ENCODE measurements at regions not wholly inside any gene's neighbourhood (a gene's known extent, or its start where the extent isn't known, plus 50 kb on each side); places are given as distances from the start of the nearest gene placed in this dataset.
A peak's percentile ranks its signal among the peaks of the same experiment; 100 is the strongest.

GRCh38 chr11:119519796-119520195 is 96.8 kb upstream of the THY1 start:
- no peak for DNase-seq
- H3K27ac ChIP-seq, result no peak overlapping the region
- H3K9me3 ChIP-seq (replicated peaks), result no peaks in the 10 kb centered on the region
- H3K27me3 ChIP-seq, result no peaks in the 10 kb centered on the region
- no peaks in the 10 kb centered on the region for H3K4me1 ChIP-seq
- H3K36me3 ChIP-seq, result no peaks in the 10 kb centered on the region
- no peak overlapping the region for H3K4me3 ChIP-seq

GRCh38 chr11:119518746-119519730 is 96.1 kb upstream of the THY1 start:
- DNase-seq, result peak; percentile 47 to 69
- no peaks in the 10 kb centered on the region for H3K27me3 ChIP-seq
- no peaks in the 10 kb centered on the region for H3K36me3 ChIP-seq
- H3K4me3 ChIP-seq, result no peak overlapping the region
- no peaks in the 10 kb centered on the region for H3K9me3 ChIP-seq (replicated peaks)
- H3K27ac ChIP-seq, result no peak overlapping the region
- H3K4me1 ChIP-seq, result peaks cover 3% of the 10 kb centered on the region

GRCh38 chr11:119515771-119516400 is 92.9 kb upstream of the THY1 start:
- H3K27me3 ChIP-seq, result no peaks in the 10 kb centered on the region
- peaks cover 33% of the 10 kb centered on the region for H3K4me1 ChIP-seq
- no peak overlapping the region for H3K27ac ChIP-seq
- no peak overlapping the region for H3K4me3 ChIP-seq
- no peaks in the 10 kb centered on the region for H3K9me3 ChIP-seq (replicated peaks)
- DNase-seq, result no peak
- H3K36me3 ChIP-seq, result no peaks in the 10 kb centered on the region

- Histone ChIP-seq H3K27ac (no peak overlapping the region; the same call in 1 of the 2 replicates), H3K4me3 (no peak overlapping the region), H3K9me3 (replicated peaks) (no peaks in the 10 kb centered on the region), H3K4me1 (peaks cover 47% of the 10 kb centered on the region), H3K36me3 (no peaks in the 10 kb centered on the region), H3K27me3 (no peaks in the 10 kb centered on the region)
- DNase-seq, result peak; percentile 71 to 81
Measured at GRCh38 chr11:119513806-119514170, 90.8 kb upstream of the THY1 start.

GRCh38 chr11:119513131-119513805 is 90.3 kb upstream of the THY1 start:
- Histone ChIP-seq H3K27me3 (no peaks in the 10 kb centered on the region), H3K27ac (no peak overlapping the region; the same call in 1 of the 2 replicates), H3K36me3 (no peaks in the 10 kb centered on the region), H3K4me1 (peaks cover 47% of the 10 kb centered on the region), H3K4me3 (no peak overlapping the region), H3K9me3 (replicated peaks) (no peaks in the 10 kb centered on the region)
- DNase-seq, result peak in 1 of 2 experiments; percentile 17

- no peaks in the 10 kb centered on the region for H3K36me3 ChIP-seq
- H3K9me3 ChIP-seq (replicated peaks), result no peaks in the 10 kb centered on the region
- DNase-seq, result no peak
- H3K27ac ChIP-seq, result no peak overlapping the region
- H3K27me3 ChIP-seq, result no peaks in the 10 kb centered on the region
- no peak overlapping the region for H3K4me3 ChIP-seq
- peaks cover 47% of the 10 kb centered on the region for H3K4me1 ChIP-seq
Measured at GRCh38 chr11:119512369-119512768, 89.4 kb upstream of the THY1 start.

- H3K36me3 ChIP-seq, result no peaks in the 10 kb centered on the region
- H3K27ac ChIP-seq, result no peak overlapping the region
- H3K27me3 ChIP-seq, result no peaks in the 10 kb centered on the region
- peaks cover 47% of the 10 kb centered on the region for H3K4me1 ChIP-seq
- H3K4me3 ChIP-seq, result no peak overlapping the region
- no peak for DNase-seq
- H3K9me3 ChIP-seq (replicated peaks), result no peaks in the 10 kb centered on the region
Measured at GRCh38 chr11:119511614-119512306, 88.8 kb upstream of the THY1 start.

- Histone ChIP-seq H3K4me3 (no peak overlapping the region), H3K9me3 (replicated peaks) (no peaks in the 10 kb centered on the region), H3K27me3 (no peaks in the 10 kb centered on the region), H3K27ac (peak overlapping the region; percentile 97), H3K4me1 (peaks cover 56% of the 10 kb centered on the region), H3K36me3 (no peaks in the 10 kb centered on the region)
- DNase-seq, result peak; percentile 96 to 98
Measured at GRCh38 chr11:119509969-119510401, 87.0 kb upstream of the THY1 start.

GRCh38 chr11:119509282-119509841 is 86.4 kb upstream of the THY1 start:
- H3K27ac ChIP-seq, result peak overlapping the region; percentile 97
- no peak overlapping the region for H3K4me3 ChIP-seq
- H3K4me1 ChIP-seq, result peaks cover 58% of the 10 kb centered on the region
- H3K36me3 ChIP-seq, result no peaks in the 10 kb centered on the region
- H3K9me3 ChIP-seq (replicated peaks), result no peaks in the 10 kb centered on the region
- DNase-seq, result peak; percentile 52 to 56
- H3K27me3 ChIP-seq, result no peaks in the 10 kb centered on the region

GRCh38 chr11:119506436-119506835 is 83.5 kb upstream of the THY1 start:
- Histone ChIP-seq H3K4me1 (peaks cover 29% of the 10 kb centered on the region), H3K36me3 (no peaks in the 10 kb centered on the region), H3K27ac (no peak overlapping the region), H3K27me3 (no peaks in the 10 kb centered on the region), H3K9me3 (replicated peaks) (no peaks in the 10 kb centered on the region), H3K4me3 (no peak overlapping the region)
- DNase-seq, result no peak

- H3K27ac ChIP-seq, result peak overlapping the region; percentile 15; the same call in 1 of the 2 replicates
- DNase-seq, result peak; percentile 45 to 59
Measured at GRCh38 chr11:119505861-119506260, 82.9 kb upstream of the THY1 start.

GRCh38 chr11:119505071-119505470 is 82.1 kb upstream of the THY1 start:
- Histone ChIP-seq H3K4me3 (no peak overlapping the region), H3K4me1 (peaks cover 17% of the 10 kb centered on the region), H3K9me3 (replicated peaks) (no peaks in the 10 kb centered on the region), H3K27ac (no peak overlapping the region; the same call in 1 of the 2 replicates), H3K27me3 (no peaks in the 10 kb centered on the region), H3K36me3 (no peaks in the 10 kb centered on the region)
- DNase-seq, result peak in 1 of 2 experiments; percentile 54

More at GRCh38 chr11:119505861-119506260, 82.9 kb upstream of the THY1 start:
- H3K27me3 ChIP-seq, result no peaks in the 10 kb centered on the region
- no peak overlapping the region for H3K4me3 ChIP-seq
- no peaks in the 10 kb centered on the region for H3K9me3 ChIP-seq (replicated peaks)
- peaks cover 25% of the 10 kb centered on the region for H3K4me1 ChIP-seq
- H3K36me3 ChIP-seq, result no peaks in the 10 kb centered on the region

- Histone ChIP-seq H3K27ac (no peak overlapping the region), H3K4me1 (peaks cover 13% of the 10 kb centered on the region), H3K27me3 (no peaks in the 10 kb centered on the region), H3K4me3 (no peak overlapping the region), H3K9me3 (replicated peaks) (no peaks in the 10 kb centered on the region), H3K36me3 (no peaks in the 10 kb centered on the region)
- no peak for DNase-seq
Measured at GRCh38 chr11:119504371-119504770, 81.4 kb upstream of the THY1 start.

- DNase-seq, result no peak
- Histone ChIP-seq H3K36me3 (no peaks in the 10 kb centered on the region), H3K9me3 (replicated peaks) (no peaks in the 10 kb centered on the region), H3K27ac (no peak overlapping the region), H3K4me1 (peaks cover 11% of the 10 kb centered on the region; the same call in 1 of the 2 replicates), H3K4me3 (no peak overlapping the region), H3K27me3 (no peaks in the 10 kb centered on the region)
Measured at GRCh38 chr11:119501777-119502405, 78.9 kb upstream of the THY1 start.

Data from SJCRH30 (cell line).